HG03439 (cell line): ENCODE measurements at regions not wholly inside any gene's neighbourhood (a gene's known extent, or its start where the extent isn't known, plus 50 kb on each side); places are given as distances from the start of the nearest gene placed in this dataset.

Source experiments
- ATAC-seq: cut with Tn5 transposase; IDR thresholded peaks from one replicate; pipeline ENCODE4 v1.9.1; 2021; ENCODE audit warnings: mild to moderate bottlenecking, moderate library complexity; ENCODE audit not compliant: unreplicated experiment

DNA sequence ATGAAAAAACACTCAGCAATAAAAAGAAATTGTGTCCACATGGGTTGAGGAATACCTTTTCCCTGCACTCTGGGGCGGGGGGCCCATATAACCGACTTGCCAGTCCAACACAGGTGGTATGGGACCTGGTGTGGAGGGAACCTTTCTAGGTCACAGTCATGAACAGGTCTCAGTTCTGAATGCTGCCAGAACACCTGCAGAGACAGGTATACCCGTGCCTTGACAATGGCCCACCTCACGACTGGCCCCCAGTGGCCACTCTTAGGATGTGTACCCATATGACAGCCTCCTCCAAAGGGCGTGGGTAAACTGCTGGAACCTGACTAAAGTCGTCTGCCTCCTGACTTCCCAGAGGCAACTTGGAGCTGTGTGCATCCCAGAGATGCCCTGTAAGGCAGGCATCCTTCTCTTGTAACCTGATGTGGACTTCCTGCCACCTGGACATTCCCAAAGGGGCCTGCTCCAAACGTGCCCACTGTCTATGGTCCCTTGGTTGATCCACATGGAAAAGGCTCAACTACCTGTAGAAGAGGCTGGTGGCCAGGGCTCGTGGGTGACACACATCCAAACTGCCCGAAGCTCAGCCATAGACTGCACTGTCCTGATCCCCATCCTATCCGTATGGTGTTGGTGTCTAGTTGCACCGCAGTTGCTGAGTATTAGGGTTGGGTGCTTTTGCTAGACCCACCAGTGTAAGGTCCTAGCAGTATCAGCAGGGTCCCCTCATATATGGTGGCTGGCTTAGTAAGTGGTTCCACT lies 859.3 kb downstream of the BRD1 start:
- ATAC-seq, result no peak

- no peak for ATAC-seq
These were observed 864.3 kb downstream of the BRD1 start for GRCh38 chr22:48963405-48963804.

- no peak for ATAC-seq
These were observed 866.0 kb downstream of the BRD1 start for GRCh38 chr22:48961705-48962104.

- ATAC-seq, result no peak
These were observed 866.6 kb downstream of the BRD1 start for GRCh38 chr22:48960980-48961660.

GRCh38 chr22:48960576-48960975 lies 867.1 kb downstream of the BRD1 start:
- no peak for ATAC-seq

GRCh38 chr22:48959496-48959895 lies 868.2 kb downstream of the BRD1 start:
- no peak for ATAC-seq

DNA sequence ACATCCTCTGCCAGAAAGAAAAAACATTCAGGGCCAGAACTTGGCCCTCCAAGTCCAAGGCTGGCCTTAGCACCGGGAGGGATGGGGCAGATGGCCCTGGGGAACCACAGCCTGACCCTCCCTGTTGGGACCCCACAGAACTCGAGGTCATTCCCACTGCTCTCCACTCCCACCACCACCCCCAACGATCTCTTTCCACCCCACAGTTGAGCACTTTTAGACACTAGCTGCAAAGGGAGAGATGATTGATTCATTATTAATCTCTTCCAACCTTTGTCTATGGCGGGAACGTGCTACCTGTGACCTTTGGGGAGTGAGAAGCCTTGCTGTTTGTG lies 869.7 kb downstream of the BRD1 start:
- no peak for ATAC-seq

GRCh38 chr22:48957311-48957986 lies 870.2 kb downstream of the BRD1 start:
- no peak for ATAC-seq

GRCh38 chr22:48955351-48956311 lies 872.0 kb downstream of the BRD1 start:
- no peak for ATAC-seq

- no peak for ATAC-seq
These were observed 872.8 kb downstream of the BRD1 start for GRCh38 chr22:48954781-48955311.

DNA sequence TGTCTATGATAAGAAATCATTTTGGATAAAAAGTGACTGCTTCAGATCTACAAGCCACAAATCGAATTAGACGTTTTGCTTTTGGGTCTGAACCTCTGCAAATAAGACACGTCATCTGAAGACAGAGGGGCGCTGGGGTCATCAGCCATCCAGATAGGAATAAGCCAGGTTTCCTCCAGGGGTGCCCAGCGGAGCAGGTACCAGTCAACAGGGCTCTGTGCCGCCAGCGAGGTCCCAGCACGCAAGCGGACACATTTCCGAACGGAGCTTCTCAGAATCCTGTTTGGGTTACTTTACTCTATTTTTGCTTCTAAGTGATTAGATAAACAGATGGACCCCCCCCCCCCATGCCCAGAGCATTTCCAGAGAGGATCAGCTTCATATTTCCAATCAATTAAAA lies 873.8 kb downstream of the BRD1 start:
- ATAC-seq, result no peak

DNA sequence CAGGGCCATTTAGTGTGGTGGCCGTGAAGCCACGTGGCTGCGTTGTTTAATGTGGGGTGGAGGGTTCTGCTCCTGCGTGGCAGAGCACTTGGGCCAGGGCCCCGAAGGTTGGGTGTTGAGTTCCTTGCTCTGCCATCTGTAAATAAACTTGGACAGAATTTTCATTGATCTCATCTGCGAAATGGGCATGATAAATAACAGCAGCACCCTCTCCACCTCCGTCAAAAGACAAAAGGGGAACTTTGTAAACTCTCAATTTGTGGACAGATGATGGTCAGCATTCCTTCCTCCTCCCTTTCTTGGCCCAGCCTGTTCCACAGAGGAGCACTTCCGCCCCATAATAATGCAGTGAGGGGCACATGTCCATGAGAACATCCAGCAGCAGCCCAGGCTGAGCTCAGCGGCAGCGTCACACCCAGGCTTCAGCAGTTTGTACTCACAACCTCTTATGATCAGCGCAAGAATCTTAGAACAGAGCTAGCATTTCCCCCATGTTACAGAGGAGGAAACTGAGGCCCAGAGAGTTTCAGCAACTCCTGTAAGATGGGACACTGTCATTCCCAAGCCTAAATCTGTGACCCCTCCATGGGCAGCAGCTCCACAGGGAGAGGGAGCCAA lies 874.5 kb downstream of the BRD1 start:
- ATAC-seq, result no peak

- ATAC-seq, result no peak
These were observed 875.2 kb downstream of the BRD1 start for GRCh38 chr22:48952256-48953102.

GRCh38 chr22:48951836-48952235 lies 875.8 kb downstream of the BRD1 start:
- no peak for ATAC-seq

- ATAC-seq, result no peak
These were observed 877.3 kb downstream of the BRD1 start for GRCh38 chr22:48950151-48950915.

DNA sequence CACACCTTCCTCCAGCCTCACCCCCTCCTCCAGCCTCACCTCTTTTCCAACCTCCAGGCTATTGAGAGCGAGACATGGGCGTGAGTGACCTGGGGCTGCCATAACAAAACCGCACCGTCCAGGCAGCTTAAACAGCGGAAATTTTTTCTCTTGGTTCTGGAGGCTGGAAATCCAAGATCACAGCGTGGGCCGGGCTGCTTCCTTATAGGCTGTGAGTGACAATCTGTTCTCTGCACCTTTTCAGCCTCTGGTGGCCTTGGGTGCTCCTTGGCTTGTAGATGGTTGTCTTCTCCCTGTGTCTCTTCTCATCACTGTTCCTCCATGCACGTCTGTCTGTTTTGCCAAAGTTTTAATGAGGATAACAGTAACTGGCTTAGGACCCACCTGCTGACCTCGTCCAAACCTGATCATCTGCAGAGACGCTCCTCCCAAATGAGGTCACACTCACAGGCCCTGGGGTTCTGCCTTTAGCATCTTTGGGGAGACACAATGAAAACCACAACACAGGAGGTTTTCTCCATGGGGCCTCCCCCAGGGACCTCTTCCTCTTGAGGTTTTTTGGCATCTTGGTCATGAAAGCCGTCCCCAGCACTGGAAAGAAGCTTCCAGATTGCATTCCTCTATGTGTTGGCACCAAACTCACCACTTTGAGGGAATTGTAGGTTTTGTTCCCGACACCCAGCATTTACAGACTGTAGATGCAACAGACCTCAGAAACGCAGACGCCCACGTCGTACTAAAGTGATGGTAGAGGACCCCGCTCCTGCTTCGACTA lies 878.1 kb downstream of the BRD1 start:
- ATAC-seq, result no peak

DNA sequence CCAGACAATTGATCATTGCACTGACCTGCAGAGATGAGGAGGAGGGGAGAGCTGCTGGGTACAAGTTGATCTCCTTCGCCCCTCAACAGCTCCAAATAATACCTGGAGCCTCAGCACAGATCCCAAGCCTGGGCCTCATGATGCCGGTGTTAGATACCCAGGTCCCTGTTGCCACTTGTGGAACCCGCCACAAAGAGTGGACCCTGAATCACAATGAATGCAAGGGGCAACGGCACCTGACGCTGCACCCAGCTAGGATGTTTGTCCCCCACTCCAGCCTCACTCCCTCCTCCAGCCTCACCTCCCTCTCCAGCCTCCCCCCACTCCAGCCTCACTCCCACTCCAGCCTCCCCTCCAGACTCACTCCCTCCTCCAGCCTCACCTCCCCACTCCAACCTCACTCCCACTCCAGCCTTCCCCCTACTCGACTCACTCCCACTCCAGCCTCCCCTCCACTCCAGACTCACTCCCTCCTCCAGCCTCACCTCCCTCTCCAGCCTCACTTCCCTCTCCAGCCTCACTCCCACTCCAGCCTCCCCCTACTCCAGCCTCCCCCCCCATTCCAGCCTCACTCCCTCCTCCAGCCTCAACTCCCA lies 879.0 kb downstream of the BRD1 start:
- no peak for ATAC-seq
